Kidney (tissue), 13 donors: ENCODE measurements at regions not wholly inside any gene's neighbourhood (a gene's known extent, or its start where the extent isn't known, plus 50 kb on each side); places are given as distances from the start of the nearest gene placed in this dataset.

Experiments used
- DNase-seq, 5 donors: peaks; one replicate each; pipeline ENCODE4 v3.0.0-alpha.2; 2013 to 2020
- FAIRE-seq: peaks from 2 replicates; lab custom pipeline; 2012; peaks lifted over from hg19 to GRCh38; lab: Jason Lieb, UNC
- H3K27ac ChIP-seq, 2 donors: one replicate each; pipeline ENCODE4 v1.7.0; 2013; ENCODE audit warnings: low read depth in 2 of 2, low read length in 2 of 2, inconsistent platforms in 1 of 2
- H3K27me3 ChIP-seq: one replicate; pipeline ENCODE4 v1.7.1; 2013; ENCODE audit warnings: low read length, inconsistent platforms; ENCODE audit not compliant: control insufficient read depth, insufficient read depth
- H3K36me3 ChIP-seq, 3 donors: one replicate each; pipeline versions ENCODE4 v1.7.0 to v1.7.1; 2013; ENCODE audit warnings: low read length in 3 of 3, control low read depth in 1 of 3, inconsistent platforms in 1 of 3; ENCODE audit not compliant: insufficient read depth in 3 of 3, control insufficient read depth in 2 of 3
- H3K4me1 ChIP-seq, 3 donors: one replicate each; pipeline versions ENCODE4 v1.7.0 to v1.7.1; 2013; ENCODE audit warnings: low read length in 3 of 3, inconsistent platforms in 1 of 3, low read depth in 1 of 3; ENCODE audit not compliant: control insufficient read depth in 2 of 3, insufficient read depth in 2 of 3
- H3K4me3 ChIP-seq, 3 donors: one replicate each; pipeline versions ENCODE4 v1.7.0 to v1.8.1; 2013; ENCODE audit warnings: low read length in 3 of 3, control low read depth in 1 of 3, inconsistent platforms in 1 of 3
- H3K9ac ChIP-seq, 3 donors: one replicate each; pipeline versions ENCODE4 v1.7.0 to v1.7.1; 2013; ENCODE audit warnings: low read length in 3 of 3, control low read depth in 1 of 3, inconsistent platforms in 1 of 3
- H3K9me3 ChIP-seq, 3 donors: one replicate each; pipeline versions ENCODE4 v1.7.0 to v1.7.1; 2013; ENCODE audit warnings: low read length in 3 of 3, control low read depth in 1 of 3, inconsistent platforms in 1 of 3; ENCODE audit not compliant: control insufficient read depth in 2 of 3, insufficient read depth in 1 of 3
- intact Hi-C: fragments of 100-400 bp; cut with DNase I; formaldehyde crosslinking; loops from one replicate; pipeline ENCODE4 v1.11.1; 2022
- TF ChIP-seq, protein P1 (sequence below): IDR thresholded peaks from 3 replicates; pipeline ENCODE4 v1.5.1; 2012; ENCODE audit warnings: mild to moderate bottlenecking, moderate library complexity, borderline replicate concordance; ENCODE audit not compliant: insufficient read depth; ENCODE audit errors: extremely low read depth
- donor health status: control.
- donor health status: control.
- donor health status: control.
- donor health status: control.
- donor health status: control.
- donor health status: DM: yes; HTN: yes; CAD: no.
- donor health status: Normal renal cell carcinoma (clear cell type).

DNA sequence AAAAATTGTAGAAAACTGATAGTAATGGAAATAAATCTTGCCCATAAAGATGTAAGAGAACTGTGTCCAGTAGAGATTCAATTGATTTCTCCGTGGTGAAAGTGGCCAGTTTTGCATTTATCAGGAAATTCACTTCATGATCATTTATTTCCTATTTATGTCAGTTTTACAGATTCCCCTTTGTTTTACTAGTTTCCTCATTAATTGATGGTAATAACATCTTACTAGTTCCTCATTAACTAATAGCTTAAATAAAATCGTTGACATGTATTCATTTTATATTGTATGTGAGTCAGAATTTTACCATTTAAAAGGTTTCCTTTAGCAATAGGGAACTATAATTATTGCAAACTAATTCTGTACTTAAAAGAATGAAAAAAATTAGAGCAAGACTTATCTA is 99.8 kb upstream of the ADGRF1 start:
- H3K4me1 ChIP-seq, result peaks cover 0 to 3% (median 2%) of the 10 kb centered on the region in 3 donors
- no peaks in the 10 kb centered on the region for H3K27me3 ChIP-seq
- H3K36me3 ChIP-seq, result no peaks in the 10 kb centered on the region
- H3K9me3 ChIP-seq, result no peaks in the 10 kb centered on the region
- DNase-seq (no peak), FAIRE-seq (no peak)
- TF ChIP-seq, protein P1, sequence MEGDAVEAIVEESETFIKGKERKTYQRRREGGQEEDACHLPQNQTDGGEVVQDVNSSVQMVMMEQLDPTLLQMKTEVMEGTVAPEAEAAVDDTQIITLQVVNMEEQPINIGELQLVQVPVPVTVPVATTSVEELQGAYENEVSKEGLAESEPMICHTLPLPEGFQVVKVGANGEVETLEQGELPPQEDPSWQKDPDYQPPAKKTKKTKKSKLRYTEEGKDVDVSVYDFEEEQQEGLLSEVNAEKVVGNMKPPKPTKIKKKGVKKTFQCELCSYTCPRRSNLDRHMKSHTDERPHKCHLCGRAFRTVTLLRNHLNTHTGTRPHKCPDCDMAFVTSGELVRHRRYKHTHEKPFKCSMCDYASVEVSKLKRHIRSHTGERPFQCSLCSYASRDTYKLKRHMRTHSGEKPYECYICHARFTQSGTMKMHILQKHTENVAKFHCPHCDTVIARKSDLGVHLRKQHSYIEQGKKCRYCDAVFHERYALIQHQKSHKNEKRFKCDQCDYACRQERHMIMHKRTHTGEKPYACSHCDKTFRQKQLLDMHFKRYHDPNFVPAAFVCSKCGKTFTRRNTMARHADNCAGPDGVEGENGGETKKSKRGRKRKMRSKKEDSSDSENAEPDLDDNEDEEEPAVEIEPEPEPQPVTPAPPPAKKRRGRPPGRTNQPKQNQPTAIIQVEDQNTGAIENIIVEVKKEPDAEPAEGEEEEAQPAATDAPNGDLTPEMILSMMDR, result no peak
- intact Hi-C loops, result no loop called here
- H3K27ac ChIP-seq, result no peak overlapping the region
- no peak overlapping the region for H3K4me3 ChIP-seq
- no peak overlapping the region for H3K9ac ChIP-seq

DNA sequence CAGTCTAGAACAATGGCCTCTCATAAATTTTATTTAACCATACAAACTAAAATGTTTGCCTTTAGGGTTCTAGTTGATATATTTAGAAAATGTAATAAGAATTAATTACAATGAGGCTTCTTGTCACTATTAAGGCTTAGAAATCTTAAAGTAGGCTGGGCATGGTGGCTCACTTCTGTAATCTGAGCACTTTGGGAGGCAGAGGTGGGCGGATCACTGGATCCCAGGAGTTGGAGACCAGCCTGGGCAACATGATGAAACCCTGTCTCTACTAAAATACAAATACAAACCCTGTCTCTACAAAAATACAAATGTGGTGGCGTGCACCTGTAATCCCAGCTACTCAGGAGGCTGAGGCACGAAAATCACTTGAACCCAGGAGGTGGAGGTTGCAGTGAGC is 99.0 kb upstream of the ADGRF1 start:
- intact Hi-C loops, result no loop called here
- no peak for FAIRE-seq
- H3K27me3 ChIP-seq, result no peaks in the 10 kb centered on the region

DNA sequence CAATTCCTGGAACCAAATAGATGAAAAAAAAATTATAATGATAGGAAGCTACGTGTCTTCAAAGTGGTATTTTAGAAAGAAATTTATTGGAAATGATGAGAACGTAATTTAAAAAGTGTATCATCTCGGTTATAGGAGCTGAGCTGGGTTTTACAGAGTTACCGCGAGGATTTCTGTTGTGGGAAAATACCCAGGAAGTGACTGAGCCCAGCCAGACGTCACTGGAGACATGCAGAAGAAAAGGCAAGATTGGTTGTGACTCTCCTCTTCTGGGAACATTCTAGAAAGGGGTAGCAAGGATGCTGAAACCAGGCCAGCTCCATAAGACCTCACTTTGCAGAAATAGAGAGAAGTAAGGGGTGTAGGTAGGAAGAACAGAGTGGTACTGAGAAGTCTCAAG is 95.9 kb upstream of the ADGRF1 start:
- Histone ChIP-seq H3K4me1 (peaks cover 0 to 5% (median 0%) of the 10 kb centered on the region in 3 donors), H3K9me3 (no peaks in the 10 kb centered on the region), H3K4me3 (no peak overlapping the region), H3K9ac (no peak overlapping the region), H3K27me3 (no peaks in the 10 kb centered on the region), H3K36me3 (no peaks in the 10 kb centered on the region), H3K27ac (no peak overlapping the region)
- FAIRE-seq, result no peak
- intact Hi-C loops, result no loop called here
- TF ChIP-seq, protein P1, result no peak
- no peak for DNase-seq

More for the DNA sequence above, 99.0 kb upstream of the ADGRF1 start:
- no peak overlapping the region for H3K27ac ChIP-seq
- no peaks in the 10 kb centered on the region for H3K9me3 ChIP-seq
- DNase-seq, result no peak
- no peak overlapping the region for H3K4me3 ChIP-seq
- TF ChIP-seq, protein P1, result no peak
- H3K4me1 ChIP-seq, result peaks cover 0 to 3% (median 0%) of the 10 kb centered on the region in 3 donors
- H3K9ac ChIP-seq, result no peak overlapping the region
- H3K36me3 ChIP-seq, result no peaks in the 10 kb centered on the region

DNA sequence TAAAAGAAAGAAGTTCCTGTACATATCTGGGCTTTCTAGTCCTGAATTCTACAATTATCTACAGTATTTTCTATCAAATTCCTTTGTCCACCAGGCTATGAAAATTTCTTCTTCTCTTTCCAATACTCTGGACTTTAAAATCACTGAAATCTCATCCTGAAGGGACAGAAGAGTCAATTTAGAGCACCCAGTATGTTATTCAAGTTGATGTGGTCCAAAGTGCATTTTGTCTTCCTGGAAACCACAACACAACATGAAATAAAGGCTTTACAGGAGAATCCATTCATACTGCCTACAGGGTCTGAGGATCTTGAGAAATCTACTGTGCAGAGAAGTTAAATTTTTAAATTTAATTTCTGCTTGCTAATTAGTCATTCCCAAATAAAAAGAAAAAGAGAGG is 94.9 kb upstream of the ADGRF1 start:
- H3K27me3 ChIP-seq, result no peaks in the 10 kb centered on the region
- no peak overlapping the region for H3K27ac ChIP-seq
- H3K36me3 ChIP-seq, result no peaks in the 10 kb centered on the region
- H3K4me3 ChIP-seq, result no peak overlapping the region
- H3K9ac ChIP-seq, result no peak overlapping the region
- H3K4me1 ChIP-seq, result peaks cover 0 to 5% (median 0%) of the 10 kb centered on the region in 3 donors
- TF ChIP-seq, protein P1, result no peak
- intact Hi-C loops, result no loop called here
- peak in 1 of 5 donors; percentile 41 for DNase-seq
- no peak for FAIRE-seq
- H3K9me3 ChIP-seq, result no peaks in the 10 kb centered on the region
